NCI-H345 (cell line): ENCODE measurements at regions not wholly inside any gene's neighbourhood (a gene's known extent, or its start where the extent isn't known, plus 50 kb on each side); places are given as distances from the start of the nearest gene placed in this dataset.

Source experiments
- DNase-seq: peaks from one replicate; lab custom pipeline; 2025; lab: John Stamatoyannopoulos, UW

- DNase-seq: no peak
Observed at GRCh38 chr7:36010656-36011587, 142.1 kb upstream of the EEPD1 start.

DNA sequence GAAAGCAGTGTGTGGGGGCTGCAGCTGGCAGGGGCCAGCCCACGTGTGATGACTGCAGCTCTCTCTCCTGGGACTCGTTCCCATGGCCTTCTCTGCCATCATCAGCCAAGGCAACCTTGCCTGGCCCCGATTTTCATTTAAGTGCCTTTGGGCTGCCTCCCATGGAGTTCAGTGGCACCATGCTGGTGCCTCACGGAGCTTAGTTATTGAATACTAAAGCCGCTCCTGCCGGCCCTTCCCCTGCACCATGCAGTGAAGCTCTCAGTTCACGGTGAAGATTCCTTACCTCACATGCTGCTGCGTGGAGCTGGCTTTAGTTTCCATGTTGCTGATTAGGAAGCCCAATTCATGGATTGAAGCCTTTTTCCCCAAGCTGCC is 141.5 kb upstream of the EEPD1 start:
- DNase-seq: peak; percentile 13

DNA sequence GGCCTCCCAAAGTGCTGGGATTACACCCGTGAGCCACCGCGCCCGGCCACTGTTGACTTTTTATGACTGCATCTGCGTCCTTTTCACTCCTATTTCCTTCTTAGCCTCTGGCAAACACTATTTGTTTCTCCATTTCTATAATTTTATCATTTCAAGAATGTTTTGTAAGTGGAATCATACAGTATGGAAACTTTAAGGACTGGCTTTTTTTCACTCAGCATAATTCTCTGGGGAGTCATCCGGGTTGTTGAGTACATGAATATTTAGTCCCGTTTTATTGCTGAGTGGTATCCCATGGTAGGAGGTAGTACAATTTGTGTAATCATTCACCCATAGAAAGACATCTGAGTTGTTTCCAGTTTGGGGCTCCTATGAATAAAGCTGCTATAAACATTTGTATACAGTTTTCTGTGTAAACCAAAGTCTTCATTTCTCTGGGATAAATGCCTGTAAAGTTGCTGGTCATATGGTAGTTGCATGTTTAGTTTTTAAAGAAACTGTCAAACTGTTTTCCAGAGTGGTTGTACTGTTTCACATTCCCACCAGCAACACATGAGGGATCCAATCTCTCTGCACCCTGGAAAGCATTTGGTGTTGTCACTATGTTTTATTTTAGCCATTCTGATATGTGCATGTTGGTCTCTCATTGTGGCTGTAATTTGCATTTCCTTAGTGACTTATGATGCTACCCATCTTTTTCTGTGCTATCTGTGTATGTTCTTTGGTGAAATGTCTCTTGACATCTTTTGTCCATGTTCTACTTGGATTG is 139.6 kb upstream of the EEPD1 start:
- DNase-seq: no peak

DNA sequence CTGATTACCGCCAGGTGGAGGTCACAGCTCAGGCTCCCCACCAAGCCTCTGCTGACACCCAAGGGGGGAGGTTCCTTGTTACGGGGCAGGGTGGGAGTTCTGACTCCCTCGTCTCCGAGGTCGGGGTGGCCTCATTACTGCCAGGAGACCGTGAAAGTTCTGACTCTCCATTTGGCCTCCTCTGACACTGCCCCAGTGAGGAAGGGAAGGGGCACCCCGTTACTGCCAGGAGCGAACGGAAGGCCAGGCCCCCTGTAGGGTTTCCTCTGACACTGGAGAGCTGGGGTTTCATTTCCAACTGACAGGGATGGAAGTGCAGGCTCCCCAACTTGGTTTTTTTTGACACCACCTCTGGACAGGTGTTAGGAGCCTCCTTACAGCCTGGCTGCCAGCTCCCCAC is 138.1 kb upstream of the EEPD1 start:
- no peak for DNase-seq

DNA sequence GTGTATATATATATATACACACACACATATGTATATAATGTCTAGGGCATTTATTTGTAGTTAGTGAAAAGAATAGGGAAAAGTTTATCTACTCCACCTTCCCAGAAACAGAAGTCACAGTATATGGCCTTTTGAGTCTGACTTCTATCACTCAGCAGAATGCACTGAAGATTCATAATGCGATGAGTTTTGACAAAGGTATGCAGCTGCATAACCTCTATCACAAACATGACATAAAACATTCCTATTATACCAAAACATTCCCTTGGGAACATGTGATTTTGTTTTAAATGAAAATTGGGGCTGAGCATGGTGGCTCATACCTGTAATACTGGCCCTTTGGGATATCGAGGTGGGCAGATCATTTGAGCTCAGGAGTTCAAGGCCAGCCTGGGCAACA is 137.3 kb upstream of the EEPD1 start:
- no peak for DNase-seq

GRCh38 chr7:36016648-36017047 is 136.4 kb upstream of the EEPD1 start:
- no peak for DNase-seq

DNA sequence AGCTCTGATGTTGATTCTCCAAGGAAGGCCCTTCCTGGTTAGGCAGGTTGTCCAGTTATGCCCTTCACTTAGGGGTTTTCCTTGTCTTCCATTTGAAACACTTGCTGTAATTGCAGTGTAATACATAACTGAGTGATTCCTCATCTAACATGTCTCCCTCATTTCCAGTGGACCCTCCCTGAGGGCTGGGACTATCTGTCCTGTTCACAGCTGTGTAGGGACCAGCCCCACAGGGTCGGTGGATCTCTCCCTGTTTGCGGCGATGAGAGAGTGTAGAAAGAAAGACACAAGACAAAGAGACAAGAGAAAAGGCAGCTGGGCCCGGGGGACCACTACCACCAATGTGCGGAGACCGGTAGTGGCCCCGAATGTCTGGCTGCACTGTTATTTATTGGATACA is 135.9 kb upstream of the EEPD1 start:
- no peak for DNase-seq

- DNase-seq: no peak
Observed at GRCh38 chr7:36018816-36019484, 134.1 kb upstream of the EEPD1 start.

DNA sequence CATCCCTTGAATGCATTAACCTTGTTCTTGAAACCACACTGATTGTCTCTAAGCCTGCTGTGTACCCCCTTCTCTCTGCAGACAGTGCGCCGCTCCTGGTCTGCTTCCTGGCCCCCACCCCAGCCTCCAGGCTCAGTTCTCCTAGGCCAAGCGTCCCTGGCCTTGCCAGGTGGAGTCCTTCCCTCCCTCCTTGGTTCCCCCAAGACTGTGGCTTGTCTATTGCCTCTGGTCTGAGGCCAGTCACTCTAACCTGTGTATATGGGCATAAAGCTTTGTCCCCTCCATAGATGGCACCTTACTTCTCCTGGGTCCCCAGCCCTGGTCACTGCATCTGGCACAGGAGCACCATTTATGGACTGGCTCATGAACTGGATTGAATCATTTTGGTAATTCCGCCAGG is 133.5 kb upstream of the EEPD1 start:
- no peak for DNase-seq

GRCh38 chr7:36019980-36020379 is 133.1 kb upstream of the EEPD1 start:
- no peak for DNase-seq

- no peak for DNase-seq
Observed at GRCh38 chr7:36021367-36021766, 131.7 kb upstream of the EEPD1 start.

GRCh38 chr7:36021917-36022550 is 131.0 kb upstream of the EEPD1 start:
- no peak for DNase-seq

DNA sequence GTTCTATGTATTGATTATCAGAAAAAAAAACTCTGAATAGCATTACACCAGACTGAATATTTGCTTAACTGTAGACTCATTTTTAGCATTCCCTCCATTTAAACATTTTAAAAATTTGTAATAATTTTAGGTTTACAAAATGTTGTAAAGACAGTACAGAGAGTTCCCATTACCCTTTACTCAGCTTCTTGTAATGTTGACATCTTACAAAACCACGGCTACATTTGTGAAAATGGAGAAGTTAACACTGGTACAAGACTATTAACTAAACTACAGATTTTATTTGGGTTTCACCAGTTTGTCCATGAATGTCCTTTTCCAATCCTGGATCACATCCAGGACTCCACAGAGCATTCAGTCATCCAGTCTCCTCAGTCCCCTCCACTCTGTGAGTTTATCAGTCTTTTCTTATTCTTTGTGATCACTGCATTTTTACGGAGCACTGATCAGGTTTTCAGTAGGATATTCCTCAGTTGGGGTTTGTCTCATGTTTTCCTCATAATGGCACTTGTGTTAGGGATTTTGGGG is 130.0 kb upstream of the EEPD1 start:
- no peak for DNase-seq

GRCh38 chr7:36025190-36025589 is 127.9 kb upstream of the EEPD1 start:
- no peak for DNase-seq

- DNase-seq: no peak
Observed at GRCh38 chr7:36029311-36029710, 123.7 kb upstream of the EEPD1 start.

GRCh38 chr7:36029853-36030515 is 123.1 kb upstream of the EEPD1 start:
- no peak for DNase-seq

DNA sequence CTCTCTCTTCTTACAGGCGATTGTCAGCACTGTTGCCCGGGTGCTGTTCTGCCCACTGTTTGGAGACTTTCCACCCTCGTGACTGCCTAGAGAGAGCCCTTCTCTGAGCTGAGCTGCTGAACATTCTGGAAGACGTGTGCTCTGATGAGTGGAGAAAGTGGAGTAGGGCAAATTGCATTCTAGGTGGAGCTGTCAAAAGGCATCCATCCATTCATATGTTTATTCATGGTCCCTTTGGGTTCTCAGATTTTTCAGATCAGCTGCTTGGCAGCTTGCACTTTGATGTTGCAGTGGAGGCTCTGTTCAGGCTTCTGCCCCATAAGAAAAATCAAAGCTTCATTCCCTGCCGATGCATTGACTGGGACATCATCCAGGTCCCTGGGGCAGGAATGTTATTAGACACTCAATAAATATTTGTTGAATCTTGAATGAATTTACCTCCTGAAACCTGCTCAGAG is 120.7 kb upstream of the EEPD1 start:
- no peak for DNase-seq

- no peak for DNase-seq
Observed at GRCh38 chr7:36034020-36034419, 119.0 kb upstream of the EEPD1 start.

DNA sequence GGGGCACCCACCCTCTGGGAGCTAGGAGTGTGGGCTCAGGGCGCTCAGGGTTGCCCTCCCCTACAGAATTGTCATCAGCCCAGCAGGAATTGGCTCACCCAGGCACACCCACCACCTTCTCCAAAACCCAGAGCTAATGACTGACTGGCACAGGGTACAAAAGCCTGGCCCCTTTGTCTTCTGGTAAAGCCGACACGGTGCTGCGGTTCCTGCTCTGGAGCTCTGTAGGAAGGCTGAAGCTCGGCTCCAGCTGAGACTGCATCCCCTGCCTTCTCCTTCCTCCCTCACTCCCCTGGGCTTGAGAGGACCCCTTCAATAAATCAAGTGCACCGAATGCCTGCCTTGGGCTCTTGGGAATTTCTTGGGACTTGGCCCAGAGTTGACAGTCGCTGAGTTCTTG is 117.9 kb upstream of the EEPD1 start:
- no peak for DNase-seq

- no peak for DNase-seq
Observed at GRCh38 chr7:36036590-36036989, 116.5 kb upstream of the EEPD1 start.

- DNase-seq: no peak
Observed at GRCh38 chr7:36037121-36037662, 115.9 kb upstream of the EEPD1 start.
